Left kidney (tissue), 1 donor: ENCODE measurements at regions not wholly inside any gene's neighbourhood (a gene's known extent, or its start where the extent isn't known, plus 50 kb on each side); places are given as distances from the start of the nearest gene placed in this dataset.

Experiments
- DNase-seq: peaks from one replicate; pipeline ENCODE4 v3.0.0-alpha.2; 2013

- DNase-seq: no peak
Measured at GRCh38 chr5:35477911-35478310, 139.8 kb upstream of the SPEF2 start.

- no peak for DNase-seq
Measured at GRCh38 chr5:35477321-35477720, 140.3 kb upstream of the SPEF2 start.

- DNase-seq: peak; percentile 76
Measured at GRCh38 chr5:35476797-35477196, 140.9 kb upstream of the SPEF2 start.

GRCh38 chr5:35476036-35476435, 141.6 kb upstream of the SPEF2 start:
- DNase-seq: no peak

- DNase-seq: no peak
Measured at GRCh38 chr5:35473589-35473988, 144.1 kb upstream of the SPEF2 start.

- no peak for DNase-seq
Measured at GRCh38 chr5:35470866-35471265, 146.8 kb upstream of the SPEF2 start.

GRCh38 chr5:35468811-35469210, 148.9 kb upstream of the SPEF2 start:
- DNase-seq: no peak

GRCh38 chr5:35466746-35467145, 150.9 kb upstream of the SPEF2 start:
- no peak for DNase-seq

- DNase-seq: no peak
Measured at GRCh38 chr5:35464757-35465156, 152.9 kb upstream of the SPEF2 start.

GRCh38 chr5:35461530-35461929, 156.1 kb upstream of the SPEF2 start:
- DNase-seq: no peak

GRCh38 chr5:35458824-35459207, 158.8 kb upstream of the SPEF2 start:
- no peak for DNase-seq

- no peak for DNase-seq
Measured at GRCh38 chr5:35457912-35458823, 159.5 kb upstream of the SPEF2 start.

- no peak for DNase-seq
Measured at GRCh38 chr5:35456506-35456905, 161.2 kb upstream of the SPEF2 start.

- no peak for DNase-seq
Measured at GRCh38 chr5:35454011-35454525, 163.6 kb upstream of the SPEF2 start.

GRCh38 chr5:35443803-35444595, 173.7 kb upstream of the SPEF2 start:
- DNase-seq: no peak

- no peak for DNase-seq
Measured at GRCh38 chr5:35442885-35443639, 174.6 kb upstream of the SPEF2 start.

- DNase-seq: no peak
Measured at GRCh38 chr5:35440409-35440808, 177.3 kb upstream of the SPEF2 start.

- DNase-seq: no peak
Measured at GRCh38 chr5:35438786-35439185, 178.9 kb upstream of the SPEF2 start.

GRCh38 chr5:35438288-35438687, 179.4 kb upstream of the SPEF2 start:
- no peak for DNase-seq

GRCh38 chr5:35436400-35437057, 181.1 kb upstream of the SPEF2 start:
- DNase-seq: peak; percentile 44

- no peak for DNase-seq
Measured at GRCh38 chr5:35430381-35431162, 187.1 kb upstream of the SPEF2 start.
